BJ (cell line): ENCODE measurements at regions not wholly inside any gene's neighbourhood (a gene's known extent, or its start where the extent isn't known, plus 50 kb on each side); places are given as distances from the start of the nearest gene placed in this dataset.

Experiments
- CTCF ChIA-PET: fragments of 350-600 bp; formaldehyde crosslinking; extraction: SDS; loops from one replicate; lab custom pipeline; 2021; ENCODE audit warnings: antibody characterized with exemption, inconsistent platforms; lab: Yijun Ruan, JAX
- POLR2A ChIA-PET: fragments of 300-600 bp; sonication (Branson Sonifier 250); formaldehyde crosslinking; extraction: SDS; loops from one replicate; lab custom pipeline; 2021; ENCODE audit warnings: antibody characterized with exemption; lab: Charles Lee
- DNase-seq: peaks from one replicate; pipeline ENCODE4 v3.0.0-alpha.2; 2011; ENCODE audit warnings: low read depth
- H3K27me3 ChIP-seq: 2 replicates; pipeline ENCODE4 v1.6.0; 2011; ENCODE audit warnings: low read length; ENCODE audit not compliant: control insufficient read depth, insufficient read depth
- H3K36me3 ChIP-seq: 2 replicates; pipeline ENCODE4 v1.5.1; 2011; ENCODE audit warnings: low read length; ENCODE audit not compliant: control insufficient read depth, insufficient read depth
- H3K4me3 ChIP-seq: 2 replicates; pipeline ENCODE4 v1.5.1; 2011; ENCODE audit warnings: low read depth, mild to moderate bottlenecking, control low read depth, low read length
- TF ChIP-seq, protein P1 (sequence below): IDR thresholded peaks from 2 replicates; pipeline ENCODE4 v1.5.1; 2011; ENCODE audit warnings: low read depth, mild to moderate bottlenecking, control low read depth, inconsistent platforms, low read length, moderate library complexity; ENCODE audit not compliant: insufficient read depth

DNA sequence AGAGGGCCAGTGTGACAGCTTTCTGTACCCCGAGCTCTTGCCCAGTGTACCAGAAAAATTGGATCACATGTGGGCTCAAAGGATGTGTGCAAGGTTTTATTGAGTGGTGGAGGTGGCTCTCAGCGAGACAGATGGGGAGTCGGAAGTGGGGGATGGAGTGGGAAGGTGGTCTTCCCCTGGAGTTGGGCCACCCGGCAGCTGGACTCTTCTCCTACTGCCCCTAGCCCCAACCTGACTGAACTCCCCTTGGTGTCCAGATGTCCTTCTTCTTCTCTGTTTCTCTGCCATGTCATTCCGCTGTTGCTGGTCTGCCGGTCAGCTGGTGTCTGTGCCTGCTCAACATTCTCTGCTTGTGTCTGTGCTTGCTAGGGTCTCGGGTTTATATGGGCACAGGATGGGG lies 217.9 kb downstream of the RRAGC start:
- Histone ChIP-seq H3K4me3 (no peak overlapping the region), H3K36me3 (no peaks in the 10 kb centered on the region), H3K27me3 (no peaks in the 10 kb centered on the region)
- DNase-seq: no peak
- TF ChIP-seq, protein P1, sequence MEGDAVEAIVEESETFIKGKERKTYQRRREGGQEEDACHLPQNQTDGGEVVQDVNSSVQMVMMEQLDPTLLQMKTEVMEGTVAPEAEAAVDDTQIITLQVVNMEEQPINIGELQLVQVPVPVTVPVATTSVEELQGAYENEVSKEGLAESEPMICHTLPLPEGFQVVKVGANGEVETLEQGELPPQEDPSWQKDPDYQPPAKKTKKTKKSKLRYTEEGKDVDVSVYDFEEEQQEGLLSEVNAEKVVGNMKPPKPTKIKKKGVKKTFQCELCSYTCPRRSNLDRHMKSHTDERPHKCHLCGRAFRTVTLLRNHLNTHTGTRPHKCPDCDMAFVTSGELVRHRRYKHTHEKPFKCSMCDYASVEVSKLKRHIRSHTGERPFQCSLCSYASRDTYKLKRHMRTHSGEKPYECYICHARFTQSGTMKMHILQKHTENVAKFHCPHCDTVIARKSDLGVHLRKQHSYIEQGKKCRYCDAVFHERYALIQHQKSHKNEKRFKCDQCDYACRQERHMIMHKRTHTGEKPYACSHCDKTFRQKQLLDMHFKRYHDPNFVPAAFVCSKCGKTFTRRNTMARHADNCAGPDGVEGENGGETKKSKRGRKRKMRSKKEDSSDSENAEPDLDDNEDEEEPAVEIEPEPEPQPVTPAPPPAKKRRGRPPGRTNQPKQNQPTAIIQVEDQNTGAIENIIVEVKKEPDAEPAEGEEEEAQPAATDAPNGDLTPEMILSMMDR: no peak
- POLR2A ChIA-PET: no interaction called here
- CTCF ChIA-PET: interaction anchor here (0.6 kb wide), 1 partner anchor 10 kb away, joined by 3 read pairs; no protein-coding TSS in a partner anchor

- ChIA-PET POLR2A (no interaction called here), CTCF (no interaction called here)
- Histone ChIP-seq H3K27me3 (no peaks in the 10 kb centered on the region), H3K36me3 (no peaks in the 10 kb centered on the region), H3K4me3 (no peak overlapping the region)
- DNase-seq: no peak
- TF ChIP-seq, protein P1: no peak
Measured at GRCh38 chr1:38640371-38640770, 219.2 kb downstream of the RRAGC start.

DNA sequence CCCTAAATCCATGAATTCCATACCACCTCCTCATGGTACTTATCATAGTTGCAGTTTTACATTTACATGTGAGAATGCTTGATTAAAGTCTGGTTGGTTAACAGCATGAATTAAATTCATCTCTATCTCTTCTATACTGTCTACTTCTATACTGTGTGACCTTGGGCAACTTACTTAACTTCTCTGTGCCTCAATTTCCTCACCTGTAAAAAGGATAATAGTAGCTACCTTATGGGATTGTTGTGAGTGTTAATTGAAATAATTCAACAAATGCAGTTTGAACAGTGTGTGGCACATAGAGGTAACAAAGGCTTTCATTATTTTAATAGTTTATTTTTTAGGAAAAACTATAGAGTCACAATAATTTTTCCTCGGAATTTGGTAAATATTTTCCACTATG lies 231.3 kb downstream of the RRAGC start:
- POLR2A ChIA-PET: no interaction called here
- no peaks in the 10 kb centered on the region for H3K36me3 ChIP-seq
- H3K27me3 ChIP-seq: no peaks in the 10 kb centered on the region
- TF ChIP-seq, protein P1: no peak
- DNase-seq: no peak
- no peak overlapping the region for H3K4me3 ChIP-seq
- CTCF ChIA-PET: no interaction called here

- Histone ChIP-seq H3K27me3 (no peaks in the 10 kb centered on the region), H3K4me3 (no peak overlapping the region), H3K36me3 (no peaks in the 10 kb centered on the region)
- TF ChIP-seq, protein P1: no peak
- DNase-seq: no peak
- POLR2A ChIA-PET: no interaction called here
- CTCF ChIA-PET: no interaction called here
Measured at GRCh38 chr1:38625939-38626338, 233.6 kb downstream of the RRAGC start.

- CTCF ChIA-PET: no interaction called here
- Histone ChIP-seq H3K36me3 (no peaks in the 10 kb centered on the region), H3K4me3 (no peak overlapping the region), H3K27me3 (no peaks in the 10 kb centered on the region)
- DNase-seq: no peak
- TF ChIP-seq, protein P1: no peak
- POLR2A ChIA-PET: no interaction called here
Measured at GRCh38 chr1:38624336-38625039, 235.1 kb downstream of the RRAGC start.
